CD4-positive, alpha-beta T cell (primary cell): ENCODE measurements at regions not wholly inside any gene's neighbourhood (a gene's known extent, or its start where the extent isn't known, plus 50 kb on each side); places are given as distances from the start of the nearest gene placed in this dataset.

ENCODE experiments used
- ATAC-seq: fragments of 200-7000 bp; cut with Tn5 transposase; one replicate; pipeline ENCODE4 v1.10.0; 2022; ENCODE audit warnings: mild to moderate bottlenecking; ENCODE audit not compliant: poor library complexity
- CTCF ChIA-PET: fragments of 350-600 bp; sonication (Branson Sonifier 250); formaldehyde crosslinking; loops from one replicate; lab custom pipeline; 2021; ENCODE audit warnings: antibody characterized with exemption, inconsistent platforms; lab: Charles Lee
- POLR2A ChIA-PET: fragments of 350-600 bp; sonication (Branson Sonifier 250); formaldehyde crosslinking; loops from one replicate; lab custom pipeline; 2021; ENCODE audit warnings: antibody characterized with exemption, inconsistent platforms; lab: Charles Lee
- DNase-seq, 14 experiments: peaks; one replicate each; pipeline ENCODE4 v3.0.0-alpha.2; 2013 to 2020; ENCODE audit warnings: mixed read lengths in 2 of 14
- H3K27ac ChIP-seq, 2 donors: one replicate each; pipeline versions ENCODE4 v1.5.1 to v1.7.0; 2013; ENCODE audit warnings: low read length in 2 of 2, low read depth in 1 of 2, mild to moderate bottlenecking in 1 of 2
- H3K27me3 ChIP-seq, 2 experiments: 1 replicate in 1 of 2; 2 replicates in 1 of 2; pipeline versions ENCODE4 v1.6.1 to v1.7.0; 2013; ENCODE audit warnings: low read length in 2 of 2, control low read depth in 1 of 2, mild to moderate bottlenecking in 1 of 2, moderate library complexity in 1 of 2; ENCODE audit not compliant: insufficient read depth in 2 of 2, control insufficient read depth in 1 of 2
- H3K36me3 ChIP-seq: one replicate; pipeline ENCODE4 v1.6.1; 2013; ENCODE audit warnings: low read length, control low read depth; ENCODE audit not compliant: insufficient read depth
- H3K4me1 ChIP-seq: one replicate; pipeline ENCODE4 v1.6.1; 2013; ENCODE audit warnings: low read length, control low read depth; ENCODE audit not compliant: insufficient read depth
- H3K4me3 ChIP-seq: one replicate; pipeline ENCODE4 v1.5.1; 2013; ENCODE audit warnings: mild to moderate bottlenecking, low read length, moderate library complexity
- H3K9me3 ChIP-seq, 2 experiments: 1 replicate in 1 of 2; 2 replicates in 1 of 2; pipeline versions ENCODE4 v1.6.1 to v1.7.0; 2013; ENCODE audit warnings: low read length in 2 of 2, mild to moderate bottlenecking in 2 of 2, control low read depth in 1 of 2, moderate library complexity in 1 of 2; ENCODE audit not compliant: control insufficient read depth in 1 of 2, insufficient read depth in 1 of 2
- H3K27ac Mint-ChIP-seq: one replicate; pipeline ENCODE4 v1.8.0; 2020; ENCODE audit warnings: mixed read lengths
- H3K27me3 Mint-ChIP-seq: one replicate; pipeline ENCODE4 v1.8.0; 2021; ENCODE audit warnings: mixed read lengths
- H3K36me3 Mint-ChIP-seq: one replicate; pipeline ENCODE4 v1.8.0; 2021; ENCODE audit warnings: low read depth, mixed read lengths
- H3K4me1 Mint-ChIP-seq: one replicate; pipeline ENCODE4 v1.8.0; 2021; ENCODE audit warnings: low read depth, mixed read lengths
- H3K4me3 Mint-ChIP-seq: one replicate; pipeline ENCODE4 v1.8.0; 2020; ENCODE audit warnings: mild to moderate bottlenecking, mixed read lengths
- H3K9me3 Mint-ChIP-seq: one replicate; pipeline ENCODE4 v1.8.0; 2020; ENCODE audit warnings: mixed read lengths
- intact Hi-C, 2 experiments: fragments of 100-400 bp; cut with DNase I in 1 of 2; cut with micrococcal nuclease in 1 of 2; formaldehyde crosslinking; loops; one replicate each; pipeline versions ENCODE4 v1.15.1 to v1.9.0; 2023 to 2025; cut with DNase I, micrococcal nuclease
- TF ChIP-seq, protein P1 (sequence below): fragments of 200-600 bp; IDR thresholded peaks from one replicate; pipeline ENCODE4 v1.8.0; 2022; ENCODE audit warnings: antibody characterized with exemption, mild to moderate bottlenecking

DNA sequence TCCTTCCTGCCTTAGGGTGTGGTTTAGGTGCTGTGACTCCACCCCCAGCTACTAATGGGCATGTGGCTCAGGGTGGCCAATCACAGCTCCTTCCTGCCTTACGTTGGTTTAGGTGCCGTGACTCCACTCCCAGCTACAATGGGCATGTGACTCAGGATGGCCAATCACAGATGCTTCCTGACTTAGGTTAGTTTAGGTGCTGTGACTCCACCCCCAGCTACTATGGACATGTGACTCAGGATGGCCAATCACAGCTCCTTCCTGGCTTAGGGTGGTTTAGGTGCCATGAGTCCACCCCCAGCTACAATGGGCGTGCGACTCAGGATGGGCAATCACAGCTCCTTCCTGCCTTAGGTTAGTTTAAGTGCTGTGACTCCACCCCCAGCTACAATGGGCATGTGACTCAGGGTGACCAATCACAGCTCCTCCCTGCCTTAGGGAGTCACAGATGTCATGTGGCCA is 163.9 kb downstream of the TBX5 start:
- Mint-ChIP-seq H3K27me3 (peaks cover 19% of the 10 kb centered on the region), H3K4me1 (no peaks in the 10 kb centered on the region), H3K9me3 (peaks cover 4% of the 10 kb centered on the region), H3K27ac (no peak overlapping the region), H3K36me3 (no peaks in the 10 kb centered on the region), H3K4me3 (no peak overlapping the region)
- H3K4me1 ChIP-seq, result no peaks in the 10 kb centered on the region
- intact Hi-C loops, result no loop called here
- peaks cover 0 to 13% of the 10 kb centered on the region in 2 experiments for H3K9me3 ChIP-seq
- CTCF ChIA-PET, result no interaction called here
- ATAC-seq (no peak), DNase-seq (no peak)
- no peak overlapping the region for H3K4me3 ChIP-seq
- POLR2A ChIA-PET, result no interaction called here
- no peak overlapping the region for H3K27ac ChIP-seq
- TF ChIP-seq, protein P1, sequence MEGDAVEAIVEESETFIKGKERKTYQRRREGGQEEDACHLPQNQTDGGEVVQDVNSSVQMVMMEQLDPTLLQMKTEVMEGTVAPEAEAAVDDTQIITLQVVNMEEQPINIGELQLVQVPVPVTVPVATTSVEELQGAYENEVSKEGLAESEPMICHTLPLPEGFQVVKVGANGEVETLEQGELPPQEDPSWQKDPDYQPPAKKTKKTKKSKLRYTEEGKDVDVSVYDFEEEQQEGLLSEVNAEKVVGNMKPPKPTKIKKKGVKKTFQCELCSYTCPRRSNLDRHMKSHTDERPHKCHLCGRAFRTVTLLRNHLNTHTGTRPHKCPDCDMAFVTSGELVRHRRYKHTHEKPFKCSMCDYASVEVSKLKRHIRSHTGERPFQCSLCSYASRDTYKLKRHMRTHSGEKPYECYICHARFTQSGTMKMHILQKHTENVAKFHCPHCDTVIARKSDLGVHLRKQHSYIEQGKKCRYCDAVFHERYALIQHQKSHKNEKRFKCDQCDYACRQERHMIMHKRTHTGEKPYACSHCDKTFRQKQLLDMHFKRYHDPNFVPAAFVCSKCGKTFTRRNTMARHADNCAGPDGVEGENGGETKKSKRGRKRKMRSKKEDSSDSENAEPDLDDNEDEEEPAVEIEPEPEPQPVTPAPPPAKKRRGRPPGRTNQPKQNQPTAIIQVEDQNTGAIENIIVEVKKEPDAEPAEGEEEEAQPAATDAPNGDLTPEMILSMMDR, result no peak
- peaks cover 6 to 10% of the 10 kb centered on the region in 2 experiments for H3K27me3 ChIP-seq
- no peaks in the 10 kb centered on the region for H3K36me3 ChIP-seq

DNA sequence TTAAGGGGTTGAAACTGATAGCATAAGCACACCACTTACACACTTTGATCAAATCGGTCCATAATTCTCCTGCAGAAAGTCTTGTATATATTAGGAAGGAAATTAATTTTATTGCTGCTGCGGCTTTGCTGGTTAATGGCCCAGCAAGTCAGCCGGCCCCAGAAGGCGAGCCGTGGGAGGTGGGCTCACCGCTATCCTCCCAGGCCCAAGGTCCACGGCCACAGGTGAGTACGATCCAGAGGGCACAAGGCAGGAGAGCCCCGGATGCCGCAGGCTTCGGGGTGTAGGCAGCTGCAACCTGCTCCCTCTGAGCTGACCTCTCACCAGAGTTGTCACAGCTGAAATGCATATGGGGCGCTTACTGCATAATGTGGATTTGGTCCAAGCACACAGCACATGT is 165.7 kb downstream of the TBX5 start:
- H3K4me3 Mint-ChIP-seq, result no peak overlapping the region
- peaks cover 6% of the 10 kb centered on the region for H3K9me3 Mint-ChIP-seq
- H3K27me3 Mint-ChIP-seq, result peaks cover 19% of the 10 kb centered on the region
- H3K4me1 ChIP-seq, result no peaks in the 10 kb centered on the region
- ChIA-PET CTCF (no interaction called here), POLR2A (no interaction called here)
- H3K9me3 ChIP-seq, result peaks cover 0 to 13% of the 10 kb centered on the region in 2 experiments
- H3K4me1 Mint-ChIP-seq, result no peaks in the 10 kb centered on the region
- no peak for ATAC-seq
- TF ChIP-seq, protein P1, result no peak
- peaks cover 6 to 10% of the 10 kb centered on the region in 2 experiments for H3K27me3 ChIP-seq
- DNase-seq, result no peak
- H3K27ac Mint-ChIP-seq, result no peak overlapping the region
- no peaks in the 10 kb centered on the region for H3K36me3 ChIP-seq
- H3K27ac ChIP-seq, result no peak overlapping the region
- intact Hi-C loops, result no loop called here
- H3K4me3 ChIP-seq, result no peak overlapping the region
- H3K36me3 Mint-ChIP-seq, result no peaks in the 10 kb centered on the region

DNA sequence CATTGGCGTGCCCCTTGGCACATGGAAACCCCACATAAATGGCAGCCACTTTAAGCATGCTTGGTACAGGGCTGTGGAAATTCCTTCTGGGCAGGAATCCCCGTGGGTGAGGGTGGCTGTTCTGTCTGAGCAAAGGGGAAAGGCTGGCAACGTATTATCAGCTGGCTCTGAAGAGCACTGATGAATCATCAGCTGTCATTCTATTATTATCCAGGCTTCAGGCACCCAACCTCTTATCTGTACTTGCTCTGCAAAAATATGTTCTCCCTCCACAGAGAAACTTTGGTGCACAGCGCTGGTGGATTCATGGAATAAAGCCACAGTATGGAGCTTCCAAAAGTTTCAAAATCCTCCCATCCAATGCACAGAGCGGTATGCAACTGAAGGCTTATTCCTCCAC is 167.1 kb downstream of the TBX5 start:
- H3K27me3 Mint-ChIP-seq, result peaks cover 10% of the 10 kb centered on the region
- ChIA-PET CTCF (no interaction called here), POLR2A (no interaction called here)
- H3K4me1 Mint-ChIP-seq, result no peaks in the 10 kb centered on the region
- Histone ChIP-seq H3K4me1 (no peaks in the 10 kb centered on the region), H3K4me3 (no peak overlapping the region), H3K36me3 (no peaks in the 10 kb centered on the region), H3K9me3 (peaks cover 0 to 13% of the 10 kb centered on the region in 2 experiments), H3K27me3 (peaks cover 0 to 10% of the 10 kb centered on the region in 2 experiments), H3K27ac (no peak overlapping the region)
- ATAC-seq (no peak), DNase-seq (no peak)
- no peak overlapping the region for H3K4me3 Mint-ChIP-seq
- TF ChIP-seq, protein P1, result no peak
- no peaks in the 10 kb centered on the region for H3K36me3 Mint-ChIP-seq
- H3K9me3 Mint-ChIP-seq, result peaks cover 6% of the 10 kb centered on the region
- no peak overlapping the region for H3K27ac Mint-ChIP-seq
- intact Hi-C loops, result no loop called here
